ENCODE measurements at regions not wholly inside any gene's neighbourhood (a gene's known extent, or its start where the extent isn't known, plus 50 kb on each side); places are given as distances from the start of the nearest gene placed in this dataset.
"Not testable (repeated sequence)": the region's sequence is repeated elsewhere in the genome, so short reads cannot be mapped to it uniquely, and the experiment has no call there.

- H3K9me3 ChIP-seq = no peaks in the 10 kb centered on the region
- no peak for TF ChIP-seq CTCF (IDR thresholded peaks at IDR 0.05)
- ATAC-seq (no peak), DNase-seq (no peak)
- H3K27me3 ChIP-seq = peaks cover 0 to 5% (median 0%) of the 10 kb centered on the region in 7 donors
- WGBS, 2 donors = 72 to 81% methylated on average over 1 of the region's 1 CpG
- no peaks in the 10 kb centered on the region for H3K36me3 ChIP-seq
- H3K4me1 ChIP-seq = no peaks in the 10 kb centered on the region
- no peak overlapping the region for H3K4me3 ChIP-seq
- intact Hi-C loops (cut with DNase I) = no loop called here
- H3K27ac ChIP-seq = no peak overlapping the region
Observed at GRCh38 chr16:75864243-75864642, 138.0 kb upstream of the CPHXL start.

- no peak for ATAC-seq
- no peaks in the 10 kb centered on the region for H3K36me3 ChIP-seq
- no peaks in the 10 kb centered on the region for H3K27me3 ChIP-seq
- no peak for TF ChIP-seq CTCF (IDR thresholded peaks at IDR 0.05)
- intact Hi-C loops (cut with DNase I) = no loop called here
- H3K4me1 ChIP-seq = no peaks in the 10 kb centered on the region
- no peak for DNase-seq
- no peaks in the 10 kb centered on the region for H3K9me3 ChIP-seq
- no peak overlapping the region for H3K4me3 ChIP-seq
- WGBS, 2 donors = 68 to 70% methylated on average over 3 of the region's 3 CpGs
- H3K27ac ChIP-seq = no peak overlapping the region
Observed at GRCh38 chr16:75865736-75866135, 139.4 kb upstream of the CPHXL start.

DNA sequence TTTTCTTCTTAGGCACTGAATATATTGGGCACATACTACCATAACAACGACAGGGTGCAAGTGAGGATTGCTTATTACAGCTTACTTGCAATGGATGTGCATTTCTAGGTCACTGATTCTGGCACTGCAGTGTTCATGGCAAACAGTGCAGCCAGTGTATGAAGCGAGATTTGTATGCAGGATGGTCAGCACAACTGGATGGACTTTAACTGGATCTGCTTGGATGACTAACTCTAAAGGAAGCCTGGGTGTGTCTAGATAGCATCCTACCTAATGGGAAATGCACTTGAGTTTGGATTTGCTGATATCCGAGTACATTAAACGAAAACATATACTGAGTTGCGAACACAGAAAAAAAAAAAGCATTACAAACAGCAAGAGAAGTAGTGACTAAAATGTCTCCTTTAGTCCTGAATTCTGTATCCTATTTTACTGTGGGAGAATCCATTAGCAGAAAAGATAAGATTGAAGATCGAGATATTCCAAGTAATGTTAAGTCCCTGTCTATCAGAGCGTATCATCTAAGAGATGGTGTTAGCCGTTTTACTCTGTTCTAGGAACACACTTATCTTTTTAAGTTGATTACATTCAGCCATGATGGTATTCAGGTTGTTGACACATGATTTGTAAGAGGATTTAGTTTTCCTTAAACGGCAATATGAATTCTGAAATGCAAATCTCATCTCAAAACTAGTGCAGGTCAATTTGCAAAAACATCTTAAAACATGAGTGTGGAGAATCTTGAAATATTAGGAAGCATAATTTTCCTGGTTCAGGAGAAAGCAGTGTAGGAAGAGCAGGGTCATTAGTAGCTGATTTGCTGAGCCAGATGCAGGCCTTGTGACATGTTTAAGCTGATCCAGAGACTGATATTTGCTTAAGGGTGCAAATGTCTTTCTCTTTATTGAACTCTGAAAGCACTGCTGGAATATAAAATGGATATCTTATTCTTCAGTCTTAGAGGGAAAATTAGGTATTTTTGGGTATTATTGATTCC is 142.6 kb upstream of the CPHXL start:
- Histone ChIP-seq H3K4me1 (no peaks in the 10 kb centered on the region), H3K36me3 (no peaks in the 10 kb centered on the region), H3K9me3 (no peaks in the 10 kb centered on the region), H3K27ac (no peak overlapping the region), H3K4me3 (no peak overlapping the region), H3K27me3 (no peaks in the 10 kb centered on the region)
- DNase-seq (no peak), ATAC-seq (no peak)
- intact Hi-C loops (cut with DNase I) = no loop called here
- 68 to 70% methylated on average over 9 of the region's 9 CpGs for WGBS, 2 donors
- TF ChIP-seq CTCF (IDR thresholded peaks at IDR 0.05) = no peak

- H3K36me3 ChIP-seq; ATAC-seq; H3K27ac ChIP-seq; intact Hi-C loops (cut with DNase I); DNase-seq; H3K27me3 ChIP-seq; H3K4me1 ChIP-seq; H3K4me3 ChIP-seq: not testable (repeated sequence)
- H3K9me3 ChIP-seq = peaks cover 0 to 14% (median 0%) of the 10 kb centered on the region in 11 donors
- 88 to 91% methylated on average over 3 of the region's 3 CpGs for WGBS, 2 donors
Observed at GRCh38 chr16:75881280-75881679, 155.0 kb upstream of the CPHXL start.

DNA sequence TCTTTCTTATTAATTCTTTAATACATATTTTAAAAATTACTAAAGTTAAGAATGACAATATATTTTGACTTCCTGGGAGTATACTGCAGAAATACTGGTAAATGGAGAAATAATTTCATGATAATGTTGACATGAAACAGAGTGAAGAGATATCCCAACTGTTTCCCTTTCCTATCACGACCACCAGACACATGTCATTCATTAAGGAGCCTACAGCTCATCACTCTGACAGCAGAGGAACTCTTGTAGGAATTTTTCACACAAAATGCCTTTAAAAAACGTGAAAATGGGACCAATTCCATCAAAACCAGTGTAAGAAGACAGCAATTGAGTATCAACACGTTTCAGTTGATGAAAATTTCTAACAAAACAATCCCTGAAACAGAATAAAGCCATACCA is 172.9 kb upstream of the CPHXL start:
- no peak for TF ChIP-seq CTCF (IDR thresholded peaks at IDR 0.05)
- WGBS, 2 donors = 16 to 20% methylated on average over 3 of the region's 3 CpGs
- no peak overlapping the region for H3K27ac ChIP-seq
- intact Hi-C loops (cut with DNase I) = no loop called here
- no peaks in the 10 kb centered on the region for H3K27me3 ChIP-seq
- H3K4me3 ChIP-seq = no peak overlapping the region
- no peak for ATAC-seq
- H3K4me1 ChIP-seq = no peaks in the 10 kb centered on the region
- H3K36me3 ChIP-seq = no peaks in the 10 kb centered on the region
- H3K9me3 ChIP-seq = no peaks in the 10 kb centered on the region
- no peak for DNase-seq
